OCI-LY1 (cell line): ENCODE measurements at regions not wholly inside any gene's neighbourhood (a gene's known extent, or its start where the extent isn't known, plus 50 kb on each side); places are given as distances from the start of the nearest gene placed in this dataset.

Source experiments
- H2AFZ ChIP-seq: fragments of 200-600 bp; sonication (generic), shearing (Covaris generic); 2 replicates; pipeline ENCODE4 v1.6.0; 2014; ENCODE audit warnings: antibody characterized with exemption, mild to moderate bottlenecking, low read length
- H3F3A ChIP-seq: fragments of 200-600 bp; sonication (generic), shearing (Covaris generic); 2 replicates; pipeline ENCODE4 v1.6.0; 2014; ENCODE audit warnings: mild to moderate bottlenecking, antibody characterized with exemption, low read length, moderate library complexity; ENCODE audit not compliant: insufficient read depth
- H3K27ac ChIP-seq: fragments of 200-600 bp; sonication (generic); 2 replicates; pipeline ENCODE4 v1.5.1; 2014; ENCODE audit warnings: low read length, mixed run types, mild to moderate bottlenecking, low read depth; ENCODE audit not compliant: poor library complexity, severe bottlenecking
- H3K27me3 ChIP-seq: fragments of 200-600 bp; sonication (generic); 2 replicates; pipeline ENCODE4 v1.6.0; 2014; ENCODE audit warnings: antibody characterized with exemption, mild to moderate bottlenecking, low read length, moderate library complexity; ENCODE audit not compliant: insufficient read depth
- H3K36me3 ChIP-seq: fragments of 200-600 bp; sonication (generic); 2 replicates; pipeline ENCODE4 v1.6.1; 2014; ENCODE audit warnings: mild to moderate bottlenecking, antibody characterized with exemption, low read length, moderate library complexity, mixed read lengths; ENCODE audit not compliant: insufficient read depth
- H3K4me1 ChIP-seq: fragments of 200-600 bp; sonication (generic); 2 replicates; pipeline ENCODE4 v1.5.1; 2014; ENCODE audit warnings: mild to moderate bottlenecking, low read length, moderate library complexity; ENCODE audit not compliant: insufficient read depth, severe bottlenecking
- H3K4me2 ChIP-seq: fragments of 200-600 bp; sonication (generic), shearing (Covaris generic); 2 replicates; pipeline ENCODE4 v1.6.1; 2014; ENCODE audit warnings: low read length
- H3K4me3 ChIP-seq: fragments of 200-600 bp; sonication (generic); 2 replicates; pipeline ENCODE4 v1.5.1; 2014; ENCODE audit warnings: low read length, low read depth, mild to moderate bottlenecking, mixed read lengths; ENCODE audit not compliant: poor library complexity, severe bottlenecking
- H3K79me2 ChIP-seq: fragments of 200-600 bp; shearing (Covaris generic); 2 replicates; pipeline ENCODE4 v1.6.1; 2016; ENCODE audit warnings: mixed run types, low read length, mixed read lengths; ENCODE audit not compliant: insufficient read depth
- H3K9ac ChIP-seq: fragments of 200-600 bp; sonication (generic), shearing (Covaris generic); 2 replicates; pipeline ENCODE4 v1.6.1; 2014; ENCODE audit warnings: mild to moderate bottlenecking, low read length, mixed read lengths
- H3K9me2 ChIP-seq: fragments of 200-600 bp; sonication (generic), shearing (Covaris generic); 2 replicates; pipeline ENCODE4 v1.6.1; 2014; ENCODE audit warnings: low read depth, mild to moderate bottlenecking, low read length, mixed read lengths
- H3K9me3 ChIP-seq: fragments of 200-600 bp; shearing (Covaris generic); 2 replicates; pipeline ENCODE4 v1.6.1; 2014; ENCODE audit warnings: low read length, mixed read lengths
- H4K20me1 ChIP-seq: fragments of 200-600 bp; sonication (generic), shearing (Covaris generic); 2 replicates; pipeline ENCODE4 v1.6.0; 2016; ENCODE audit warnings: mild to moderate bottlenecking, low read length; ENCODE audit not compliant: insufficient read depth
- EZH2 ChIP-seq: fragments of 200-600 bp; sonication (generic), shearing (Covaris generic); IDR thresholded peaks from 2 replicates; pipeline ENCODE4 v1.8.0; 2017; ENCODE audit warnings: borderline replicate concordance, mixed run types, mild to moderate bottlenecking, antibody characterized with exemption, low read length, moderate library complexity, mixed read lengths
- TF ChIP-seq, protein P1 (sequence below): fragments of 200-600 bp; sonication (generic), shearing (Covaris generic); IDR thresholded peaks from 2 replicates; pipeline ENCODE4 v1.5.1; 2017; ENCODE audit warnings: mild to moderate bottlenecking, antibody characterized with exemption, low read length, moderate library complexity, mixed read lengths

GRCh38 chr13:76829572-76830327, 56.5 kb downstream of the KCTD12 start:
- H3K4me2 ChIP-seq, result no peak overlapping the region
- no peak overlapping the region for H3K9ac ChIP-seq
- H2AFZ ChIP-seq, result no peak overlapping the region
- no peak overlapping the region for H3K27ac ChIP-seq
- H4K20me1 ChIP-seq, result no peaks in the 10 kb centered on the region
- H3K4me3 ChIP-seq, result no peak overlapping the region
- no peaks in the 10 kb centered on the region for H3K27me3 ChIP-seq
- no peaks in the 10 kb centered on the region for H3K9me2 ChIP-seq
- no peaks in the 10 kb centered on the region for H3K4me1 ChIP-seq
- H3K79me2 ChIP-seq, result no peaks in the 10 kb centered on the region
- no peaks in the 10 kb centered on the region for H3F3A ChIP-seq
- no peak for TF ChIP-seq EZH2
- TF ChIP-seq, protein P1, sequence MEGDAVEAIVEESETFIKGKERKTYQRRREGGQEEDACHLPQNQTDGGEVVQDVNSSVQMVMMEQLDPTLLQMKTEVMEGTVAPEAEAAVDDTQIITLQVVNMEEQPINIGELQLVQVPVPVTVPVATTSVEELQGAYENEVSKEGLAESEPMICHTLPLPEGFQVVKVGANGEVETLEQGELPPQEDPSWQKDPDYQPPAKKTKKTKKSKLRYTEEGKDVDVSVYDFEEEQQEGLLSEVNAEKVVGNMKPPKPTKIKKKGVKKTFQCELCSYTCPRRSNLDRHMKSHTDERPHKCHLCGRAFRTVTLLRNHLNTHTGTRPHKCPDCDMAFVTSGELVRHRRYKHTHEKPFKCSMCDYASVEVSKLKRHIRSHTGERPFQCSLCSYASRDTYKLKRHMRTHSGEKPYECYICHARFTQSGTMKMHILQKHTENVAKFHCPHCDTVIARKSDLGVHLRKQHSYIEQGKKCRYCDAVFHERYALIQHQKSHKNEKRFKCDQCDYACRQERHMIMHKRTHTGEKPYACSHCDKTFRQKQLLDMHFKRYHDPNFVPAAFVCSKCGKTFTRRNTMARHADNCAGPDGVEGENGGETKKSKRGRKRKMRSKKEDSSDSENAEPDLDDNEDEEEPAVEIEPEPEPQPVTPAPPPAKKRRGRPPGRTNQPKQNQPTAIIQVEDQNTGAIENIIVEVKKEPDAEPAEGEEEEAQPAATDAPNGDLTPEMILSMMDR, result no peak
- H3K9me3 ChIP-seq, result no peaks in the 10 kb centered on the region
- H3K36me3 ChIP-seq, result no peaks in the 10 kb centered on the region

DNA sequence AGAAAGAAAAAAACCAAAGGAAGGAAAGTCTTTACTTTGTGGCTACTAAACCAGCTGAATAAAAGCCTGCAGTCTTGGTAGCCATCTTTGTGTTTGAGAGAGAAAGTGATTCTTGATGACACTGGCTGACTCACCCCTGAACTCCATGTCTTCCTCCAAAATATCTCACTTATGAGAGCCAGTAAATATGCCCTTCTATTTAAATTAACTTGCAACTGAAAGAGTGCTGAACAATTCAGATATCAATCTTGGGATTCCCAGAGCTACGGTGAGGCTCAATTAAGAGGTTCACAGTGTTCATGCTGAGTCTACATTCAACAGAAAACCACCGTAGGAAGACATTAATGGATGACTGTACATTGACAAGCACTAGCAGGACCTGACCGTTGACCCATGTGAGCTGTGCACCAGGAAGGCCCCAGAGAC, 57.9 kb downstream of the KCTD12 start:
- Histone ChIP-seq H3F3A (no peaks in the 10 kb centered on the region), H3K27me3 (no peaks in the 10 kb centered on the region), H2AFZ (no peak overlapping the region), H3K9me3 (no peaks in the 10 kb centered on the region), H3K4me2 (no peak overlapping the region), H3K9me2 (no peaks in the 10 kb centered on the region), H3K9ac (no peak overlapping the region), H4K20me1 (no peaks in the 10 kb centered on the region), H3K27ac (no peak overlapping the region), H3K4me1 (no peaks in the 10 kb centered on the region), H3K36me3 (no peaks in the 10 kb centered on the region), H3K79me2 (no peaks in the 10 kb centered on the region), H3K4me3 (no peak overlapping the region)
- TF ChIP-seq, protein P1, result no peak
- TF ChIP-seq EZH2, result no peak

- no peak overlapping the region for H2AFZ ChIP-seq
- no peaks in the 10 kb centered on the region for H3K79me2 ChIP-seq
- no peaks in the 10 kb centered on the region for H4K20me1 ChIP-seq
- TF ChIP-seq EZH2, result no peak
- TF ChIP-seq, protein P1, result no peak
- no peaks in the 10 kb centered on the region for H3K9me3 ChIP-seq
- no peak overlapping the region for H3K9ac ChIP-seq
- H3K9me2 ChIP-seq, result no peaks in the 10 kb centered on the region
- no peaks in the 10 kb centered on the region for H3K27me3 ChIP-seq
- H3K4me2 ChIP-seq, result no peak overlapping the region
- no peak overlapping the region for H3K4me3 ChIP-seq
- no peaks in the 10 kb centered on the region for H3K36me3 ChIP-seq
- H3K27ac ChIP-seq, result no peak overlapping the region
- no peaks in the 10 kb centered on the region for H3F3A ChIP-seq
- H3K4me1 ChIP-seq, result no peaks in the 10 kb centered on the region
Observed at GRCh38 chr13:76826527-76826926, 59.7 kb downstream of the KCTD12 start.
